ENCODE measurements at regions not wholly inside any gene's neighbourhood (a gene's known extent, or its start where the extent isn't known, plus 50 kb on each side); places are given as distances from the start of the nearest gene placed in this dataset.

- H3K4me1 ChIP-seq (ENCODE audit: control insufficient read depth, insufficient read depth, low read length): no peaks in the 10 kb centered on the region
- H3K9me3 ChIP-seq (ENCODE audit: control insufficient read depth, insufficient read depth, low read depth, low read length): no peaks in the 10 kb centered on the region
- ChIA-PET CTCF (no interaction called here), POLR2A (no interaction called here)
- no peak overlapping the region for H3K27ac ChIP-seq (ENCODE audit: extremely low read depth, low read depth, low read length)
- TF ChIP-seq ZNF660 (tag by site-specific recombination; IDR thresholded peaks at IDR 0.05): no peak
- TF ChIP-seq ZNF132 (tag by site-specific recombination; IDR thresholded peaks at IDR 0.05; ENCODE audit: borderline replicate concordance): no peak
- TF ChIP-seq, protein P1, sequence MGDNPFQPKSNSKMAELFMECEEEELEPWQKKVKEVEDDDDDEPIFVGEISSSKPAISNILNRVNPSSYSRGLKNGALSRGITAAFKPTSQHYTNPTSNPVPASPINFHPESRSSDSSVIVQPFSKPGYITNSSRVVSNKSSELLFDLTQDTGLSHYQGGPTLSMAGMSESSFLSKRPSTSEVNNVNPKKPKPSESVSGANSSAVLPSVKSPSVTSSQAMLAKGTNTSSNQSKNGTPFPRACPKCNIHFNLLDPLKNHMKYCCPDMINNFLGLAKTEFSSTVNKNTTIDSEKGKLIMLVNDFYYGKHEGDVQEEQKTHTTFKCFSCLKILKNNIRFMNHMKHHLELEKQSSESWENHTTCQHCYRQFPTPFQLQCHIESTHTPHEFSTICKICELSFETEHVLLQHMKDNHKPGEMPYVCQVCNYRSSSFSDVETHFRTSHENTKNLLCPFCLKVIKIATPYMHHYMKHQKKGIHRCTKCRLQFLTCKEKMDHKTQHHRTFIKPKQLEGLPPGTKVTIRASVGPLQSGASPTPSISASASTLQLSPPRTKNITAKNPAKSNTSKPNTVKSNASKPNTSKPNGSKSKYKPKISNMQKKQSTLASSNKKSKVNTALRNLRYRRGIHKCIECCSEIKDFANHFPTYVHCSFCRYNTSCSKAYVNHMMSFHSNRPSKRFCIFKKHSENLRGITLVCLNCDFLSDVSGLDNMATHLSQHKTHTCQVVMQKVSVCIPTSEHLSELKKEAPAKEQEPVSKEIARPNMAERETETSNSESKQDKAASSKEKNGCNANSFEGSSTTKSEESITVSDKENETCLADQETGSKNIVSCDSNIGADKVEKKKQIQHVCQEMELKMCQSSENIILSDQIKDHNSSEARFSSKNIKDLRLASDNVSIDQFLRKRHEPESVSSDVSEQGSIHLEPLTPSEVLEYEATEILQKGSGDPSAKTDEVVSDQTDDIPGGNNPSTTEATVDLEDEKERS (tag by site-specific recombination; IDR thresholded peaks at IDR 0.05): no peak
- no peak for TF ChIP-seq ZBTB21 (tag by site-specific recombination; IDR thresholded peaks at IDR 0.05)
- no peak for TF ChIP-seq ZNF341 (tag by site-specific recombination; IDR thresholded peaks at IDR 0.05; ENCODE audit: low read depth)
- TF ChIP-seq KLF16 (tag by site-specific recombination; IDR thresholded peaks at IDR 0.05): no peak
- no peak for TF ChIP-seq ZNF214 (tag by site-specific recombination; IDR thresholded peaks at IDR 0.05; ENCODE audit: borderline replicate concordance)
- TF ChIP-seq ZNF626 (tag by site-specific recombination; IDR thresholded peaks at IDR 0.05): no peak
- TF ChIP-seq ZNF510 (tag by site-specific recombination; IDR thresholded peaks at IDR 0.05; ENCODE audit: insufficient replicate concordance): no peak
- TF ChIP-seq SP7 (tag by site-specific recombination; IDR thresholded peaks at IDR 0.05): no peak
- TF ChIP-seq ZNF654 (tag by site-specific recombination; IDR thresholded peaks at IDR 0.05; ENCODE audit: low read depth): no peak
- TF ChIP-seq ZFHX2 (tag by site-specific recombination; conservative IDR thresholded peaks at IDR 0.05): no peak
- TF ChIP-seq ZBTB10 (tag by site-specific recombination; IDR thresholded peaks at IDR 0.05): no peak
- TF ChIP-seq ZSCAN18 (tag by site-specific recombination; IDR thresholded peaks at IDR 0.05): no peak
- H3K36me3 ChIP-seq (ENCODE audit: control insufficient read depth in 2 of 2, insufficient read depth in 1 of 2, low read length in 2 of 2): no peaks in the 10 kb centered on the region
- no peak overlapping the region for H3K4me3 ChIP-seq (ENCODE audit: low read depth, low read length)
Measured at GRCh38 chr10:65720901-65721300, 1204.9 kb upstream of the LRRTM3 start.

- no peak overlapping the region for H3K27ac ChIP-seq (ENCODE audit: extremely low read depth, low read depth, low read length)
- no peaks in the 10 kb centered on the region for H3K4me1 ChIP-seq (ENCODE audit: control insufficient read depth, insufficient read depth, low read length)
- H3K36me3 ChIP-seq (ENCODE audit: control insufficient read depth in 2 of 2, insufficient read depth in 1 of 2, low read length in 2 of 2): no peaks in the 10 kb centered on the region
- ChIA-PET POLR2A (no interaction called here), CTCF (interaction anchor here (0.7 kb wide), 1 partner anchor 201 kb away, joined by 4 read pairs; no protein-coding TSS in a partner anchor)
- H3K4me3 ChIP-seq (ENCODE audit: low read depth, low read length): no peak overlapping the region
- no peaks in the 10 kb centered on the region for H3K9me3 ChIP-seq (ENCODE audit: control insufficient read depth, insufficient read depth, low read depth, low read length)
- no peak for TF ChIP-seq ZNF843 (tag by site-specific recombination; IDR thresholded peaks at IDR 0.05)
- no peak for TF ChIP-seq ZNF266 (tag by site-specific recombination; IDR thresholded peaks at IDR 0.05; ENCODE audit: low read depth)
- TF ChIP-seq ZXDB (tag by site-specific recombination; IDR thresholded peaks at IDR 0.05): no peak
- no peak for TF ChIP-seq ZBTB20 (tag by site-specific recombination; IDR thresholded peaks at IDR 0.05)
- TF ChIP-seq, protein P2, sequence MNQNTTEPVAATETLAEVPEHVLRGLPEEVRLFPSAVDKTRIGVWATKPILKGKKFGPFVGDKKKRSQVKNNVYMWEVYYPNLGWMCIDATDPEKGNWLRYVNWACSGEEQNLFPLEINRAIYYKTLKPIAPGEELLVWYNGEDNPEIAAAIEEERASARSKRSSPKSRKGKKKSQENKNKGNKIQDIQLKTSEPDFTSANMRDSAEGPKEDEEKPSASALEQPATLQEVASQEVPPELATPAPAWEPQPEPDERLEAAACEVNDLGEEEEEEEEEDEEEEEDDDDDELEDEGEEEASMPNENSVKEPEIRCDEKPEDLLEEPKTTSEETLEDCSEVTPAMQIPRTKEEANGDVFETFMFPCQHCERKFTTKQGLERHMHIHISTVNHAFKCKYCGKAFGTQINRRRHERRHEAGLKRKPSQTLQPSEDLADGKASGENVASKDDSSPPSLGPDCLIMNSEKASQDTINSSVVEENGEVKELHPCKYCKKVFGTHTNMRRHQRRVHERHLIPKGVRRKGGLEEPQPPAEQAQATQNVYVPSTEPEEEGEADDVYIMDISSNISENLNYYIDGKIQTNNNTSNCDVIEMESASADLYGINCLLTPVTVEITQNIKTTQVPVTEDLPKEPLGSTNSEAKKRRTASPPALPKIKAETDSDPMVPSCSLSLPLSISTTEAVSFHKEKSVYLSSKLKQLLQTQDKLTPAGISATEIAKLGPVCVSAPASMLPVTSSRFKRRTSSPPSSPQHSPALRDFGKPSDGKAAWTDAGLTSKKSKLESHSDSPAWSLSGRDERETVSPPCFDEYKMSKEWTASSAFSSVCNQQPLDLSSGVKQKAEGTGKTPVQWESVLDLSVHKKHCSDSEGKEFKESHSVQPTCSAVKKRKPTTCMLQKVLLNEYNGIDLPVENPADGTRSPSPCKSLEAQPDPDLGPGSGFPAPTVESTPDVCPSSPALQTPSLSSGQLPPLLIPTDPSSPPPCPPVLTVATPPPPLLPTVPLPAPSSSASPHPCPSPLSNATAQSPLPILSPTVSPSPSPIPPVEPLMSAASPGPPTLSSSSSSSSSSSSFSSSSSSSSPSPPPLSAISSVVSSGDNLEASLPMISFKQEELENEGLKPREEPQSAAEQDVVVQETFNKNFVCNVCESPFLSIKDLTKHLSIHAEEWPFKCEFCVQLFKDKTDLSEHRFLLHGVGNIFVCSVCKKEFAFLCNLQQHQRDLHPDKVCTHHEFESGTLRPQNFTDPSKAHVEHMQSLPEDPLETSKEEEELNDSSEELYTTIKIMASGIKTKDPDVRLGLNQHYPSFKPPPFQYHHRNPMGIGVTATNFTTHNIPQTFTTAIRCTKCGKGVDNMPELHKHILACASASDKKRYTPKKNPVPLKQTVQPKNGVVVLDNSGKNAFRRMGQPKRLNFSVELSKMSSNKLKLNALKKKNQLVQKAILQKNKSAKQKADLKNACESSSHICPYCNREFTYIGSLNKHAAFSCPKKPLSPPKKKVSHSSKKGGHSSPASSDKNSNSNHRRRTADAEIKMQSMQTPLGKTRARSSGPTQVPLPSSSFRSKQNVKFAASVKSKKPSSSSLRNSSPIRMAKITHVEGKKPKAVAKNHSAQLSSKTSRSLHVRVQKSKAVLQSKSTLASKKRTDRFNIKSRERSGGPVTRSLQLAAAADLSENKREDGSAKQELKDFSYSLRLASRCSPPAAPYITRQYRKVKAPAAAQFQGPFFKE (tag by site-specific recombination; IDR thresholded peaks at IDR 0.05; ENCODE audit: borderline replicate concordance): no peak
- TF ChIP-seq ZNF776 (tag by site-specific recombination; IDR thresholded peaks at IDR 0.05; ENCODE audit: borderline replicate concordance): no peak
- no peak for TF ChIP-seq ZNF133 (tag by site-specific recombination; IDR thresholded peaks at IDR 0.05)
Measured at GRCh38 chr10:65723525-65723924, 1202.3 kb upstream of the LRRTM3 start.
